Lower leg skin (tissue), 3 donors: ENCODE measurements at regions not wholly inside any gene's neighbourhood (a gene's known extent, or its start where the extent isn't known, plus 50 kb on each side); places are given as distances from the start of the nearest gene placed in this dataset.

Experiments
- POLR2A ChIP-seq, 2 donors: fragments of 450-650 bp; IDR thresholded peaks; one replicate each; pipeline ENCODE4 v1.6.1; 2016 to 2017; ENCODE audit warnings: antibody characterized with exemption in 2 of 2, mild to moderate bottlenecking in 1 of 2, moderate library complexity in 1 of 2
- TF ChIP-seq, protein P1 (sequence below), 3 donors: fragments of 450-650 bp; IDR thresholded peaks; one replicate each; pipeline ENCODE4 v1.5.1; 2016; ENCODE audit warnings: antibody characterized with exemption in 3 of 3, mild to moderate bottlenecking in 3 of 3, moderate library complexity in 2 of 3

DNA sequence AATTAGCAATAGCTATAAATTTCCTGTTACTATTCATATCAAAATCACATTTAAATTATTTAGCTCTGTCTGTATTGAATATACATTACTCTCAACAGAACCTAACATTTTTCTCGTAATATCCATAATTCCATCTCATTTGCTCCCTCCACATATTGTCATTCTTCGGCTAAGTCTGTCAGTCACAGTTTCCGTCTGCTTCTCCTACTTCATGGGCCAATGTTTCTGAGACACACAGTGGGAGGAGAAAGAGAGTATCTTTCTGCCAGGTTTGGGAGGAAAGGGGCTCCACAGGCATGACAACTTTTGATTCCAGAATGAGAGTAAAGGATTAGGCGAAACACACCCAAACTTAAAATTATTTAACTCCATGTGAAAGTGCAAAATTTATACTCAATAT lies 273.1 kb upstream of the SMIM21 start:
- TF ChIP-seq, protein P1, sequence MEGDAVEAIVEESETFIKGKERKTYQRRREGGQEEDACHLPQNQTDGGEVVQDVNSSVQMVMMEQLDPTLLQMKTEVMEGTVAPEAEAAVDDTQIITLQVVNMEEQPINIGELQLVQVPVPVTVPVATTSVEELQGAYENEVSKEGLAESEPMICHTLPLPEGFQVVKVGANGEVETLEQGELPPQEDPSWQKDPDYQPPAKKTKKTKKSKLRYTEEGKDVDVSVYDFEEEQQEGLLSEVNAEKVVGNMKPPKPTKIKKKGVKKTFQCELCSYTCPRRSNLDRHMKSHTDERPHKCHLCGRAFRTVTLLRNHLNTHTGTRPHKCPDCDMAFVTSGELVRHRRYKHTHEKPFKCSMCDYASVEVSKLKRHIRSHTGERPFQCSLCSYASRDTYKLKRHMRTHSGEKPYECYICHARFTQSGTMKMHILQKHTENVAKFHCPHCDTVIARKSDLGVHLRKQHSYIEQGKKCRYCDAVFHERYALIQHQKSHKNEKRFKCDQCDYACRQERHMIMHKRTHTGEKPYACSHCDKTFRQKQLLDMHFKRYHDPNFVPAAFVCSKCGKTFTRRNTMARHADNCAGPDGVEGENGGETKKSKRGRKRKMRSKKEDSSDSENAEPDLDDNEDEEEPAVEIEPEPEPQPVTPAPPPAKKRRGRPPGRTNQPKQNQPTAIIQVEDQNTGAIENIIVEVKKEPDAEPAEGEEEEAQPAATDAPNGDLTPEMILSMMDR (IDR thresholded peaks at IDR 0.05) = no peak
- TF ChIP-seq POLR2A (IDR thresholded peaks at IDR 0.05) = no peak
